NCI-H2029 (cell line): ENCODE measurements at regions not wholly inside any gene's neighbourhood (a gene's known extent, or its start where the extent isn't known, plus 50 kb on each side); places are given as distances from the start of the nearest gene placed in this dataset.

Experiments used
- DNase-seq: peaks from one replicate; lab custom pipeline; 2025; lab: John Stamatoyannopoulos, UW

- DNase-seq, result no peak
Measured at GRCh38 chr15:47212222-47213010, 504.9 kb upstream of the SEMA6D start.

DNA sequence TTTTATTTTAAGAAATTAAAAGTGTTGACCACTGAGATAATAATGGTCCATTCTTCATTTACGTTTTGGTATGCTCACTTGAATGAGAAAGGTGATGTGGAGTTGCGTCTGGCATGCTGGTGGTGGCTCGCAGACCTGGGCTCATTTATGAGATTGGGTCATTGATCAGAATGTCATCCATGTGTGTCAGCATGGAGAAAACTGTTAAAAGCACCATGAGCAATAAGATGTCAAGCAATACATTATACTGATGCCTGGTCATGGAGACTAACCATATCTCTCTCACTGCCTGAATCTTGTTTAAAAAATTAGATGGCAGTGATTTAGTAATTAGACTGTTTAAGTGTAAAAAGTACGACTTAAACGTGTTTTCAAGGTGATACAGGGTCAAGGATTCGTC is 503.4 kb upstream of the SEMA6D start:
- no peak for DNase-seq

DNA sequence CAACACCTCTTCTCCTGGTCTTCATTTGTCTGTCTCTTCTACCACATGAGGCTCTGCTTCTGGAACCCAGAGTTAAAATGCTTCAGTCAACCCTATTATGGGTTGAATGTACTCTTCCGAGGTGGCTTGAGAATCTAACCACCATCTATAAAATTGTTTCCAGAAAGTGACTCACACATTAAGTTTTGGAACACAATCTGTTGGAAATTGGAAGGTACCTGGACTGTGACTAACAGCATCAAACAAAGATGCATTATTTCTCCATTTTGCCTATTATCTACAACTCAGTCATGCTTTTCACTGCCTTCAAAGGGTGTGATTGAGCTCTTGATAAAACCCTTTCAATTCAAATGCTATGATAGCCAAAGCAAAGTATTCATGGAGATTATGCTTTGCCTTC is 499.0 kb upstream of the SEMA6D start:
- no peak for DNase-seq

DNA sequence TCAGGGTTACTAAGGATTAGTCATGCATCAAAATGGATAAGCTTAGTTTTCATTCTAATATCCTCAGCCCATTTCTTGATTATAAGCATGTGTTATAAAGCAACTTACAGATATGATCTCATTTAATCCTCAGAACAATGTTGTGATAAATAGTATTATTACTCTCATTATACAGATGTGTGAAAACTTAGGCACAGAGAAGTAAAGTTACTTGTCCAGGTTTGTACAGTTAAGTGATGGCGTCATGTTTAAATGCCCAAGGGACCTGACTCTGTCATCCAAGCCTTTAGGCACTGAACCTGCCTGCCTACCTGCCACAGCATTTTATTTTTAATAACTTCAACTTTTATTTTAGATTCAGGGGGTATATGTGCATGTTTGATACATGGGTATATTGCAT is 472.9 kb upstream of the SEMA6D start:
- DNase-seq, result no peak

- DNase-seq, result no peak
Measured at GRCh38 chr15:47246317-47246716, 471.0 kb upstream of the SEMA6D start.

DNA sequence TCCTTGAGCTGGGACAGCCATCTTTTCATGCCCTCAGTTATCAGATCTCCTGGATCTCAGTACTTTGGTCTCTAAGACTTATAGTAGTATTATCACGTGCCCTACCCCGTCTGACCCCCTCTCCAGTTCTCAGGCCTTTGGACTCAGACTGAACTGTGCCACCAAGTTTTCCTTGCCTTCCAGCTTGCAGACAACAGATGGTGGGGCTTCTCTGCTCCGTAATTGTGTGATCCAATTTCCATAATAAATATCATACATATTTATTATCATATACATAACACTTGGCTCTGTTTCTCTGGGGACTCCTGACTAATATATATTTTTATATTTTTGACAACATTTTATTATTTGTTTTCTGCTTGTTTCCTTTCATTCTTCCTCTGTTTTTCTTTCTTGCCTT is 458.8 kb upstream of the SEMA6D start:
- no peak for DNase-seq

DNA sequence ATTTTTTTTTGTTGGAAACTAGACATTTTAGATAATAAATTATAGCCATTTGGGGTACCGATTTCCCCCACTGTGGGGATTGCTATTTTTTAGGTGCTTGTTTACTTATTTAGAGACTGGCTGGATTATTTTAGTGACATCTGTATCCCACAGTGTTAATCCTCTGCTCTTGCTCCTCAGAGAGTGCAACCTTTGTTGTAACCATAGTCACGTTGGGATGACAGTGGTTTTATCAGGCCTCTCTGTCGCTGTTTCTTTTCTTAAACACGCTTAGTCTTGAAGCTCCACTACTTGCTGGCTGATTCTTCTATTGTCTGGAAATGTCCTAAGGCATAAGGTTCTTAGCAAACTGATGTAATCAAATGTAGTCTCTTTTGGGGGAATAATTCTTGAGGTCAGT is 451.6 kb upstream of the SEMA6D start:
- DNase-seq, result no peak

GRCh38 chr15:47266566-47266965 is 450.7 kb upstream of the SEMA6D start:
- DNase-seq, result no peak

DNA sequence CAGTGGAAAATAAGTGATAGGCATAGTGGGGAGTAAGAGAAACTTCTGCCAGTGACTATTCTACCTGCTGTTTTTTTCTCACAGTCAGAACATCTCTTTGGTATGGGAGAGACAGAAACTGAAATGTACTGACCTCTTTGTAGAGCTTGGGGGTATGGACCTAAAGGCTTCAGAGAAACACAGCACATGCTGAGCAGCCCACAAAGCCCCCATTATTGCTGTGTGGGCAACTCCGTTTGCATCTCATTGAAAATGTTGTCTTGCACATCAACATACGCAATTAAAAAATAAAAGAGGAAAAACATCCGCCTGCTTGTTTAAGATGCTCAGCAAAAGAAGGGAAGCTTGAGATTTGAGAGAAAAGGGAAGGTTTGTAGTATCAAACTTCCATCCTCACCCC is 443.4 kb upstream of the SEMA6D start:
- DNase-seq, result no peak

GRCh38 chr15:47283246-47283645 is 434.1 kb upstream of the SEMA6D start:
- DNase-seq, result no peak

DNA sequence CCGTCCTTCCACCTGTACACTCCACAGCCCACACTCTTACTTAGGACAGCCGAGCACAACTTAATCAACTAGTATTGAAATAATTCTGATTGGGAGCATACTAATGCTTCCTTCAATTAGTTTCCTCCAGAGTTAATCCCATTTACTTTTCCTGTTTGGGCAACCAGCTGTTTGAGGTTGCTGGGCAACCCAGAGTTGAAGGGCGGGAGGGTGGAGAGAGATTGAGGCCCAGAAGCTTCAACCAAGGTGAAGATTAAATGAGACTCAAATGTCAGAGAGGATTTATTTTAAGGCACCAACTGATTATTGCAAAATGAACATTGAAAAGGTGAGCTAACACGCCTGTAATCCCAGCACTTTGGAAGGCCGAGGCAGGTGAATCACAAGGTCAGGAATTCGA is 428.5 kb upstream of the SEMA6D start:
- DNase-seq, result no peak

DNA sequence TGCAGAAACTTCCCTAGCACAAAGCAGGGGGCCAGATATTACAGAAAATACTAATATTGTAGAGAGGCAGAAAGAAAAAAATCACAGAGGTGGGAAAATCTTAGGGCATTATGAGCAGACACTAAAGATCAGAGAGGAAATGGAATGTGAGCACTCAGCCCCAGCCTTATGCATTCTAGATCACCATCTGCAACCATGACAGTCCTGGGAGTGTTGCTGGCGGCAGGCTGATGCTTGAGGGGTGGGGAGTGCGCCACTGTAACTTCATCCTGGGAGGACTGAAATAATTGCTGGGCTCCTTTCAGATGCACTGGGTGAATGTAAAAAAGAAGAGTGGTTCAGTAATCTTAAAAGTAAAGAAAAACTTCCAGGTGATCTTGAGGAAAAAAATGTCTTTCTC is 427.6 kb upstream of the SEMA6D start:
- DNase-seq, result no peak

DNA sequence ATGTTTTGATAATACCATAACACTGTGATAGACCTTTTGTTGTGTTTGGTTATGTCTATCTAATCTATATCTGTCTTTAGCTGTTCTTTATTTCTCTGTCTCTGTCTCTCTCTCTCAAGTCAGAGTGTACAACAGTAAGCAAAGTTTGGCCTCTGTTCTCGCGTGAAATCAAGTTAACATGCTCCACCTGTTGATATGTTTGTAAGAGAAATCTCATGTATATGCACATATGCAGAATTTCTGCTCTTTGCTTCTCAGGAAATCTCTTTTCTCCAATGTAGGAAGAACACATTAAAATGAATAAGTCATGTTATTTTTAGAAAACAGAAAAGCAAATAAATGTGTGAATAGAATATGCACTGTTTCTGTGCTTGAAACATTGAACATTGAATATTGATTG is 425.5 kb upstream of the SEMA6D start:
- no peak for DNase-seq

GRCh38 chr15:47292638-47293190 is 424.6 kb upstream of the SEMA6D start:
- DNase-seq, result no peak

- DNase-seq, result no peak
Measured at GRCh38 chr15:47293466-47294162, 423.7 kb upstream of the SEMA6D start.

GRCh38 chr15:47294765-47295259 is 422.5 kb upstream of the SEMA6D start:
- no peak for DNase-seq

- DNase-seq, result no peak
Measured at GRCh38 chr15:47296881-47297280, 420.4 kb upstream of the SEMA6D start.

GRCh38 chr15:47299846-47300434 is 417.4 kb upstream of the SEMA6D start:
- no peak for DNase-seq

DNA sequence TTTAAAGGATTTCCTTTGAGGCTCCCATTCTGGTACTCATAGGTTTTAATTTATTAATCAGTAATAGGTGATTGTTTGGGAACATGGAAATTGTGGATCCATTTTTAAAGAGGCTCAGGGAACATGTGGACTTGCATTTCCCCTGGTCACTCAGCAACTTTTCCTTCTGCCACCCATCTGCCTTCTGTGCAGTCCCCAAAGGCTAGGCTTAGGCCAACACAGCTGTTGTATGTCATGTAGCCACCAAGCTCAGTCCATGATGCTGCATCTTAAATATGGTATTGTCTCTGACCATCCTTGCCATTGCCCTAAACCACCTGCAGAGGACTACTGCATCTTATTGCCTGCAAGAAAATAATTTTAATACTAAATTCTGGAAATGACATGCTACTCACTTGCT is 416.7 kb upstream of the SEMA6D start:
- no peak for DNase-seq

GRCh38 chr15:47301481-47301880 is 415.8 kb upstream of the SEMA6D start:
- peak; percentile 59 for DNase-seq

- no peak for DNase-seq
Measured at GRCh38 chr15:47304656-47305055, 412.6 kb upstream of the SEMA6D start.

DNA sequence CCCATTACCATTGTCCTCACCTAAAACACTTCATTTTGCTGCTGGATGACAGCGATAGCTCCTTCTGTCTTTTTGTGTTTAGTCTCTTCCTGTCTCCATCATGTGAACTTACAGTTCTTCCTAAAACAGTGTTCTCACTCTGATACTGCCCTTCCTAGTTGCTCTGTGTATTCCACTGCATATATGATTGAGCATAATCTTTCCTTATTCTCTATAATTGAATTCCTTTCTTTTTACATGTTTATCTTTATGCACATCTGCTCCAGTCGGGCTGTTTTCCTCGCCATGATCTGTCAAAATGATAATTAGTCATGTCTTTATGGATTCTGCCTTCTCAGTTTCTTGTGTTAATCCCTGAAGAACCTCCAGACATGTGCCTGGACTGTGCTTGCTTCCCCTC is 405.1 kb upstream of the SEMA6D start:
- DNase-seq, result no peak
